Activated CD4-positive, alpha-beta T cell treated with anti-CD3 and anti-CD28 coated beads for 36 hours (primary cell): ENCODE measurements at regions not wholly inside any gene's neighbourhood (a gene's known extent, or its start where the extent isn't known, plus 50 kb on each side); places are given as distances from the start of the nearest gene placed in this dataset.

ENCODE experiments used
- ATAC-seq: fragments of 200-7000 bp; cut with Tn5 transposase; one replicate; pipeline ENCODE4 v1.10.0; 2021; ENCODE audit warnings: mild to moderate bottlenecking, moderate library complexity
- CTCF ChIA-PET: fragments of 350-600 bp; sonication (Branson Sonifier 250); formaldehyde crosslinking; loops from one replicate; lab custom pipeline; 2021; ENCODE audit warnings: antibody characterized with exemption; lab: Charles Lee
- POLR2A ChIA-PET: fragments of 350-600 bp; sonication (Branson Sonifier 250); formaldehyde crosslinking; loops from one replicate; lab custom pipeline; 2021; ENCODE audit warnings: antibody characterized with exemption, inconsistent platforms; lab: Charles Lee
- DNase-seq: peaks from one replicate; pipeline ENCODE4 v3.0.0-alpha.2; 2020
- H3K27ac Mint-ChIP-seq: one replicate; pipeline ENCODE4 v1.8.0; 2021; ENCODE audit warnings: mixed read lengths
- H3K27me3 Mint-ChIP-seq: one replicate; pipeline ENCODE4 v1.8.0; 2021; ENCODE audit warnings: mixed read lengths
- H3K36me3 Mint-ChIP-seq: one replicate; pipeline ENCODE4 v1.8.0; 2021; ENCODE audit warnings: low read depth, mixed read lengths
- H3K4me1 Mint-ChIP-seq: one replicate; pipeline ENCODE4 v1.8.0; 2021; ENCODE audit warnings: mixed read lengths
- H3K4me3 Mint-ChIP-seq: one replicate; pipeline ENCODE4 v1.8.0; 2021; ENCODE audit warnings: mild to moderate bottlenecking, moderate library complexity, mixed read lengths
- H3K9me3 Mint-ChIP-seq: one replicate; pipeline ENCODE4 v1.8.0; 2021; ENCODE audit warnings: low read depth, mixed read lengths
- intact Hi-C, 2 experiments: fragments of 100-400 bp; cut with DNase I in 1 of 2; cut with micrococcal nuclease in 1 of 2; formaldehyde crosslinking; loops; one replicate each; pipeline versions ENCODE4 v1.14.2 to v1.15.1; 2022 to 2024; cut with DNase I, micrococcal nuclease

- ChIA-PET POLR2A (no interaction called here), CTCF (no interaction called here)
- ATAC-seq (no peak), DNase-seq (no peak)
- Mint-ChIP-seq H3K27ac (no peak overlapping the region), H3K9me3 (peaks cover 9% of the 10 kb centered on the region), H3K36me3 (no peaks in the 10 kb centered on the region), H3K4me1 (no peaks in the 10 kb centered on the region), H3K4me3 (no peak overlapping the region), H3K27me3 (peaks cover 2% of the 10 kb centered on the region)
- intact Hi-C loops: no loop called here
These were observed 639.6 kb upstream of the HS6ST1 start for GRCh38 chr2:128958241-128958640.

GRCh38 chr2:128967646-128968045 is 649.0 kb upstream of the HS6ST1 start:
- Mint-ChIP-seq H3K4me1 (peaks cover 4% of the 10 kb centered on the region), H3K27me3 (no peaks in the 10 kb centered on the region), H3K27ac (no peak overlapping the region), H3K36me3 (no peaks in the 10 kb centered on the region), H3K9me3 (no peaks in the 10 kb centered on the region), H3K4me3 (no peak overlapping the region)
- ChIA-PET CTCF (no interaction called here), POLR2A (no interaction called here)
- intact Hi-C loops: no loop called here
- DNase-seq: no peak
- no peak for ATAC-seq

- Mint-ChIP-seq H3K9me3 (no peaks in the 10 kb centered on the region), H3K27me3 (no peaks in the 10 kb centered on the region), H3K36me3 (no peaks in the 10 kb centered on the region), H3K27ac (no peak overlapping the region), H3K4me3 (no peak overlapping the region), H3K4me1 (peaks cover 4% of the 10 kb centered on the region)
- POLR2A ChIA-PET: no interaction called here
- intact Hi-C loops: no loop called here
- CTCF ChIA-PET: no interaction called here
- no peak for DNase-seq
- no peak for ATAC-seq
These were observed 650.7 kb upstream of the HS6ST1 start for GRCh38 chr2:128969374-128969773.

- Mint-ChIP-seq H3K4me1 (peaks cover 4% of the 10 kb centered on the region), H3K4me3 (no peak overlapping the region), H3K27ac (no peak overlapping the region), H3K27me3 (no peaks in the 10 kb centered on the region), H3K9me3 (no peaks in the 10 kb centered on the region), H3K36me3 (no peaks in the 10 kb centered on the region)
- ChIA-PET CTCF (interaction anchor here (0.6 kb wide), 1 partner anchor 883 kb away, joined by 3 read pairs; no protein-coding TSS in a partner anchor), POLR2A (no interaction called here)
- intact Hi-C loops: no loop called here
- DNase-seq (no peak), ATAC-seq (no peak)
These were observed 651.9 kb upstream of the HS6ST1 start for GRCh38 chr2:128970332-128971116.

- H3K27me3 Mint-ChIP-seq: no peaks in the 10 kb centered on the region
- ChIA-PET POLR2A (no interaction called here), CTCF (no interaction called here)
- H3K4me3 Mint-ChIP-seq: no peak overlapping the region
- peaks cover 4% of the 10 kb centered on the region for H3K4me1 Mint-ChIP-seq
- ATAC-seq (no peak), DNase-seq (no peak)
- intact Hi-C loops: no loop called here
- no peaks in the 10 kb centered on the region for H3K9me3 Mint-ChIP-seq
- no peaks in the 10 kb centered on the region for H3K36me3 Mint-ChIP-seq
- H3K27ac Mint-ChIP-seq: no peak overlapping the region
These were observed 654.9 kb upstream of the HS6ST1 start for GRCh38 chr2:128973566-128973965.

GRCh38 chr2:128978212-128978611 is 659.5 kb upstream of the HS6ST1 start:
- DNase-seq: no peak
- Mint-ChIP-seq H3K27me3 (no peaks in the 10 kb centered on the region), H3K36me3 (no peaks in the 10 kb centered on the region), H3K4me3 (no peak overlapping the region), H3K4me1 (no peaks in the 10 kb centered on the region), H3K27ac (no peak overlapping the region), H3K9me3 (no peaks in the 10 kb centered on the region)
- intact Hi-C loops: no loop called here
- no peak for ATAC-seq
- POLR2A ChIA-PET: no interaction called here
- CTCF ChIA-PET: no interaction called here

- ATAC-seq: no peak
- DNase-seq: no peak
- Mint-ChIP-seq H3K9me3 (no peaks in the 10 kb centered on the region), H3K27ac (no peak overlapping the region), H3K27me3 (no peaks in the 10 kb centered on the region), H3K36me3 (no peaks in the 10 kb centered on the region), H3K4me3 (no peak overlapping the region), H3K4me1 (no peaks in the 10 kb centered on the region)
- intact Hi-C loops: no loop called here
- POLR2A ChIA-PET: no interaction called here
- CTCF ChIA-PET: no interaction called here
These were observed 660.5 kb upstream of the HS6ST1 start for GRCh38 chr2:128979182-128979581.

GRCh38 chr2:128980475-128980874 is 661.8 kb upstream of the HS6ST1 start:
- ATAC-seq (no peak), DNase-seq (no peak)
- POLR2A ChIA-PET: no interaction called here
- CTCF ChIA-PET: no interaction called here
- Mint-ChIP-seq H3K9me3 (no peaks in the 10 kb centered on the region), H3K36me3 (no peaks in the 10 kb centered on the region), H3K4me3 (no peak overlapping the region), H3K27me3 (no peaks in the 10 kb centered on the region), H3K4me1 (no peaks in the 10 kb centered on the region), H3K27ac (no peak overlapping the region)
- intact Hi-C loops: no loop called here

GRCh38 chr2:128981353-128981752 is 662.7 kb upstream of the HS6ST1 start:
- Mint-ChIP-seq H3K4me3 (no peak overlapping the region), H3K36me3 (no peaks in the 10 kb centered on the region), H3K4me1 (no peaks in the 10 kb centered on the region), H3K9me3 (no peaks in the 10 kb centered on the region), H3K27ac (no peak overlapping the region), H3K27me3 (no peaks in the 10 kb centered on the region)
- POLR2A ChIA-PET: no interaction called here
- CTCF ChIA-PET: no interaction called here
- ATAC-seq (no peak), DNase-seq (no peak)
- intact Hi-C loops: no loop called here

GRCh38 chr2:128982001-128982400 is 663.3 kb upstream of the HS6ST1 start:
- ATAC-seq (no peak), DNase-seq (no peak)
- POLR2A ChIA-PET: no interaction called here
- H3K4me1 Mint-ChIP-seq: no peaks in the 10 kb centered on the region
- intact Hi-C loops: no loop called here
- no peaks in the 10 kb centered on the region for H3K27me3 Mint-ChIP-seq
- CTCF ChIA-PET: no interaction called here
- H3K4me3 Mint-ChIP-seq: no peak overlapping the region
- H3K9me3 Mint-ChIP-seq: no peaks in the 10 kb centered on the region
- H3K36me3 Mint-ChIP-seq: no peaks in the 10 kb centered on the region
- H3K27ac Mint-ChIP-seq: no peak overlapping the region

- Mint-ChIP-seq H3K4me3 (no peak overlapping the region), H3K4me1 (no peaks in the 10 kb centered on the region), H3K27me3 (no peaks in the 10 kb centered on the region), H3K27ac (no peak overlapping the region), H3K9me3 (no peaks in the 10 kb centered on the region), H3K36me3 (no peaks in the 10 kb centered on the region)
- ATAC-seq (no peak), DNase-seq (no peak)
- CTCF ChIA-PET: interaction anchor here (0.5 kb wide), 1 partner anchor 456 kb away, joined by 3 read pairs; no protein-coding TSS in a partner anchor
- POLR2A ChIA-PET: no interaction called here
- intact Hi-C loops: no loop called here
These were observed 664.0 kb upstream of the HS6ST1 start for GRCh38 chr2:128982670-128983069.

- H3K27me3 Mint-ChIP-seq: no peaks in the 10 kb centered on the region
- intact Hi-C loops: no loop called here
- POLR2A ChIA-PET: no interaction called here
These were observed 664.4 kb upstream of the HS6ST1 start for GRCh38 chr2:128983094-128983493.

More at GRCh38 chr2:128983094-128983493, 664.4 kb upstream of the HS6ST1 start:
- Mint-ChIP-seq H3K27ac (no peak overlapping the region), H3K4me1 (no peaks in the 10 kb centered on the region), H3K9me3 (no peaks in the 10 kb centered on the region), H3K36me3 (no peaks in the 10 kb centered on the region), H3K4me3 (no peak overlapping the region)
- CTCF ChIA-PET: interaction anchor here (0.5 kb wide), 1 partner anchor 457 kb away, joined by 3 read pairs; no protein-coding TSS in a partner anchor
- DNase-seq: no peak
- no peak for ATAC-seq
